Fibroblast of lung (primary cell): ENCODE measurements at regions not wholly inside any gene's neighbourhood (a gene's known extent, or its start where the extent isn't known, plus 50 kb on each side); places are given as distances from the start of the nearest gene placed in this dataset.

Experiments
- DNase-seq, 2 donors: peaks; one replicate each; pipeline versions ENCODE4 v3.0.0 to v3.0.0-alpha.2; 2010; ENCODE audit warnings: low read depth in 2 of 2
- H2AFZ ChIP-seq: 2 replicates; pipeline ENCODE4 v1.5.1; 2012; ENCODE audit warnings: low read length, control low read depth, inconsistent platforms
- H3K27ac ChIP-seq: 2 replicates; pipeline ENCODE4 v1.5.1; 2011; ENCODE audit warnings: low read length, control low read depth; ENCODE audit not compliant: insufficient read depth
- H3K27me3 ChIP-seq: 2 replicates; pipeline ENCODE4 v1.5.1; 2011; ENCODE audit warnings: mild to moderate bottlenecking, low read length; ENCODE audit not compliant: control insufficient read depth, insufficient read depth
- H3K36me3 ChIP-seq: 2 replicates; pipeline ENCODE4 v1.5.1; 2011; ENCODE audit warnings: low read length; ENCODE audit not compliant: control insufficient read depth, insufficient read depth
- H3K4me1 ChIP-seq: 2 replicates; pipeline ENCODE4 v1.5.1; 2011; ENCODE audit warnings: low read length; ENCODE audit not compliant: control insufficient read depth, insufficient read depth; ENCODE audit errors: extremely low read depth
- H3K4me2 ChIP-seq: 2 replicates; pipeline ENCODE4 v1.5.1; 2011; ENCODE audit warnings: low read length, control low read depth; ENCODE audit not compliant: insufficient read depth; ENCODE audit errors: extremely low read depth
- H3K4me3 ChIP-seq, 4 experiments: fragments of 200-600 bp in 1 of 4; sonication (generic) in 1 of 4; replicated peaks in 1 of 4; 2 replicates each; pipeline ENCODE4 v1.5.1; 2011 to 2016; ENCODE audit warnings: low read length in 4 of 4, low read depth in 3 of 4, mild to moderate bottlenecking in 3 of 4, control low read depth in 2 of 4, inconsistent platforms in 1 of 4, mixed read lengths in 1 of 4; ENCODE audit not compliant: insufficient read depth in 1 of 4; ENCODE audit errors: control extremely low read depth in 1 of 4
- H3K79me2 ChIP-seq: 2 replicates; pipeline ENCODE4 v1.5.1; 2012; ENCODE audit warnings: mild to moderate bottlenecking, low read length, inconsistent platforms; ENCODE audit not compliant: control insufficient read depth, insufficient read depth
- H3K9ac ChIP-seq: 2 replicates; pipeline ENCODE4 v1.5.1; 2011; ENCODE audit warnings: mild to moderate bottlenecking, low read length, control low read depth; ENCODE audit not compliant: insufficient read depth
- H3K9me3 ChIP-seq: 2 replicates; pipeline ENCODE4 v1.5.1; 2012; ENCODE audit warnings: low read depth, low read length; ENCODE audit not compliant: control insufficient read depth, insufficient read depth
- H4K20me1 ChIP-seq: 2 replicates; pipeline ENCODE4 v1.5.1; 2011; ENCODE audit warnings: low read length; ENCODE audit not compliant: control insufficient read depth, insufficient read depth; ENCODE audit errors: extremely low read depth
- EZH2 ChIP-seq: IDR thresholded peaks from 2 replicates; pipeline ENCODE4 v1.5.1; 2012; ENCODE audit warnings: low read length, control low read depth, mild to moderate bottlenecking; ENCODE audit errors: missing control alignments
- TF ChIP-seq, protein P1 (sequence below), 2 donors: IDR thresholded peaks in 1 of 2; conservative IDR thresholded peaks in 1 of 2; 1 replicate in 1 of 2; 2 replicates in 1 of 2; pipeline ENCODE4 v1.5.1; 2011 to 2012; ENCODE audit warnings: low read length in 2 of 2, control low read depth in 1 of 2, inconsistent platforms in 1 of 2, low read depth in 1 of 2, mild to moderate bottlenecking in 1 of 2

DNA sequence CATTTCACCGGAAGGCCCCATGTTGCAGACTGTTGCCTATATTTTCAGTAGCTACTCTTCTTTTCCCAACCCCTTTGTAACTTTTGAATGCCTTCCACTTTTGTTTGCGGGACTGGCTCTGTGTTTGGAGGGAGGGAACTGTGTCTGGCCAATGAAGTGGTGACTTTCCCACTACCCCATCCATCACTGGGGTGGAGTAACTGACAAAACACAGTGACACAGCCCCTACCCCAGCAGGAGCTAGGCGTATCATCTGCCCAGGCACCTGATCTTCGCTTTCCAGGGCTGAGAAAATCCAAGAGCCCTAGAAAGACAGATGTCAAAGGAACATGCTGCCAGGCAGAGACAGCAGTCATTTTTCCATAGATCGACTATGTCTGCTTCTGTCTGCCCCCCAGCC is 710.6 kb upstream of the CELF2 start:
- Histone ChIP-seq H3K36me3 (no peaks in the 10 kb centered on the region), H3K27me3 (no peaks in the 10 kb centered on the region), H3K79me2 (no peaks in the 10 kb centered on the region), H3K27ac (no peak overlapping the region), H4K20me1 (no peaks in the 10 kb centered on the region), H3K9me3 (no peaks in the 10 kb centered on the region), H3K9ac (no peak overlapping the region), H3K4me3 (no peak overlapping the region), H3K4me2 (no peak overlapping the region), H3K4me1 (no peaks in the 10 kb centered on the region), H2AFZ (no peak overlapping the region)
- no peak for DNase-seq
- TF ChIP-seq, protein P1, sequence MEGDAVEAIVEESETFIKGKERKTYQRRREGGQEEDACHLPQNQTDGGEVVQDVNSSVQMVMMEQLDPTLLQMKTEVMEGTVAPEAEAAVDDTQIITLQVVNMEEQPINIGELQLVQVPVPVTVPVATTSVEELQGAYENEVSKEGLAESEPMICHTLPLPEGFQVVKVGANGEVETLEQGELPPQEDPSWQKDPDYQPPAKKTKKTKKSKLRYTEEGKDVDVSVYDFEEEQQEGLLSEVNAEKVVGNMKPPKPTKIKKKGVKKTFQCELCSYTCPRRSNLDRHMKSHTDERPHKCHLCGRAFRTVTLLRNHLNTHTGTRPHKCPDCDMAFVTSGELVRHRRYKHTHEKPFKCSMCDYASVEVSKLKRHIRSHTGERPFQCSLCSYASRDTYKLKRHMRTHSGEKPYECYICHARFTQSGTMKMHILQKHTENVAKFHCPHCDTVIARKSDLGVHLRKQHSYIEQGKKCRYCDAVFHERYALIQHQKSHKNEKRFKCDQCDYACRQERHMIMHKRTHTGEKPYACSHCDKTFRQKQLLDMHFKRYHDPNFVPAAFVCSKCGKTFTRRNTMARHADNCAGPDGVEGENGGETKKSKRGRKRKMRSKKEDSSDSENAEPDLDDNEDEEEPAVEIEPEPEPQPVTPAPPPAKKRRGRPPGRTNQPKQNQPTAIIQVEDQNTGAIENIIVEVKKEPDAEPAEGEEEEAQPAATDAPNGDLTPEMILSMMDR (conservative IDR thresholded peaks at IDR 0.05 in 1 of 2, IDR thresholded peaks at IDR 0.05 in 1 of 2; ENCODE audit: low read depth in 1 of 2, low read length in 2 of 2), result no peak
- TF ChIP-seq EZH2, result no peak

DNA sequence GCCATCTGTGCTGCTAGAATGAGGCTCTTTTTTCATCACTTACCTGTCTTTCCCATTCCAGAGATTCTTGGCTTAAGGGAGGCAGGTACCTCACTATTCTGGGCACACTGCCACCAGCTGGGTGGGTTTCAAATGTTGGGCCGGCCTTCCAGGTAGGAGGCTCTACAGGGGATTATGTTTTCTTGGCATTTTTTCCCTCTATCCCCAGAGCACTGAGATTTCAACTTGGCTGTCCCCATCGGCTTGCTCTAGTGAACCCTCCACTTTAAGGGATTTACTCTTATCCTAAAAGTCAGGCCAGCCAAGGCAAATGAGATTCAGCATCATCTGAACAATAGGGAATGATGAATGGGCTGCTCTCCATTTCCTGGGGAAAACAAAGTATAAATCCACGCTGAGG is 710.1 kb upstream of the CELF2 start:
- H3K27ac ChIP-seq, result no peak overlapping the region
- H3K4me1 ChIP-seq, result no peaks in the 10 kb centered on the region
- no peak overlapping the region for H2AFZ ChIP-seq
- no peaks in the 10 kb centered on the region for H3K79me2 ChIP-seq
- H3K27me3 ChIP-seq, result no peaks in the 10 kb centered on the region
- no peak overlapping the region for H3K4me2 ChIP-seq
- no peak overlapping the region for H3K9ac ChIP-seq
- no peaks in the 10 kb centered on the region for H3K36me3 ChIP-seq
- no peaks in the 10 kb centered on the region for H3K9me3 ChIP-seq
- no peak for DNase-seq
- H3K4me3 ChIP-seq, result no peak overlapping the region
- TF ChIP-seq EZH2, result no peak
- TF ChIP-seq, protein P1 (conservative IDR thresholded peaks at IDR 0.05 in 1 of 2, IDR thresholded peaks at IDR 0.05 in 1 of 2; ENCODE audit: low read depth in 1 of 2, low read length in 2 of 2), result no peak
- H4K20me1 ChIP-seq, result no peaks in the 10 kb centered on the region

DNA sequence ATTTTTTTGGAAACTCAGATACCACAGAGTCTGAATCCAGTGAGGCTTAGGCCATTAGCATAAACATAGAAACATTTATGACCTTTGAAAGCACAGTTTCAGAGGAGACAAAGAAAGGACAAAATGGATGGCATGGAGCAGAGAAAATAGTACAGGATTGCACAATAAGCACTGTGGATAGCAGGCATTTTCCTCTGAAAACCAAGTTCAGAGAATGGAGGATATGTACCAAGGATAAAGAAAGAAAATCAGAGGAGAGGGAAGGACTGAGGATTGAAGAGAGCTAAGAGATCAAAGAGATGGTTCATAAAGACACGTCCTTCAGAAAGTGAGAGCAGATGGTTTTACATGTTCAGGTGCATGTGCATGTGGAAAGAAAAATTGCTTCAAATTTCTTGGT is 707.2 kb upstream of the CELF2 start:
- Histone ChIP-seq H3K27ac (no peak overlapping the region), H3K9me3 (no peaks in the 10 kb centered on the region), H3K4me3 (no peak overlapping the region), H4K20me1 (no peaks in the 10 kb centered on the region), H3K27me3 (no peaks in the 10 kb centered on the region), H3K79me2 (no peaks in the 10 kb centered on the region), H3K9ac (no peak overlapping the region), H3K4me1 (no peaks in the 10 kb centered on the region), H2AFZ (no peak overlapping the region), H3K36me3 (no peaks in the 10 kb centered on the region), H3K4me2 (no peak overlapping the region)
- no peak for TF ChIP-seq EZH2
- TF ChIP-seq, protein P1 (conservative IDR thresholded peaks at IDR 0.05 in 1 of 2, IDR thresholded peaks at IDR 0.05 in 1 of 2; ENCODE audit: low read depth in 1 of 2, low read length in 2 of 2), result no peak
- no peak for DNase-seq
